ENCODE measurements at regions not wholly inside any gene's neighbourhood (a gene's known extent, or its start where the extent isn't known, plus 50 kb on each side); places are given as distances from the start of the nearest gene placed in this dataset.

GRCh38 chr17:34527908-34528470, 51.4 kb upstream of the TMEM132E start:
- no peak for ATAC-seq
- Histone ChIP-seq H3K4me3 (no peak overlapping the region), H3K36me3 (ENCODE audit: low read depth) (no peaks in the 10 kb centered on the region), H3K9me3 (no peaks in the 10 kb centered on the region), H3K4me1 (ENCODE audit: low read depth) (no peaks in the 10 kb centered on the region)
- intact Hi-C loops (cut with DNase I, micrococcal nuclease) = no loop called here
- no peak for DNase-seq
- no peak for TF ChIP-seq CTCF (IDR thresholded peaks at IDR 0.05)

- no peak for TF ChIP-seq CTCF (IDR thresholded peaks at IDR 0.05)
- no peaks in the 10 kb centered on the region for H3K9me3 ChIP-seq
- no peaks in the 10 kb centered on the region for H3K36me3 ChIP-seq (ENCODE audit: low read depth)
- no peak for DNase-seq
- intact Hi-C loops (cut with DNase I, micrococcal nuclease) = no loop called here
- H3K4me3 ChIP-seq = no peak overlapping the region
- ATAC-seq = no peak
- no peaks in the 10 kb centered on the region for H3K4me1 ChIP-seq (ENCODE audit: low read depth)
Measured at GRCh38 chr17:34527136-34527907, 52.1 kb upstream of the TMEM132E start.

- intact Hi-C loops (cut with DNase I, micrococcal nuclease) = no loop called here
- Histone ChIP-seq H3K36me3 (ENCODE audit: low read depth) (no peaks in the 10 kb centered on the region), H3K9me3 (no peaks in the 10 kb centered on the region), H3K4me3 (no peak overlapping the region), H3K4me1 (ENCODE audit: low read depth) (no peaks in the 10 kb centered on the region)
- no peak for ATAC-seq
- no peak for TF ChIP-seq CTCF (IDR thresholded peaks at IDR 0.05)
- DNase-seq = no peak
Measured at GRCh38 chr17:34525651-34526050, 53.7 kb upstream of the TMEM132E start.

- H3K9me3 ChIP-seq = no peaks in the 10 kb centered on the region
- no peak for TF ChIP-seq CTCF (IDR thresholded peaks at IDR 0.05)
- no peak for DNase-seq
- H3K4me1 ChIP-seq (ENCODE audit: low read depth) = no peaks in the 10 kb centered on the region
- no peak for ATAC-seq
- H3K36me3 ChIP-seq (ENCODE audit: low read depth) = no peaks in the 10 kb centered on the region
- intact Hi-C loops (cut with DNase I, micrococcal nuclease) = no loop called here
- H3K4me3 ChIP-seq = no peak overlapping the region
Measured at GRCh38 chr17:34521955-34522354, 57.4 kb upstream of the TMEM132E start.

GRCh38 chr17:34519282-34519681, 60.1 kb upstream of the TMEM132E start:
- Histone ChIP-seq H3K9me3 (no peaks in the 10 kb centered on the region), H3K4me3 (no peak overlapping the region), H3K36me3 (ENCODE audit: low read depth) (no peaks in the 10 kb centered on the region), H3K4me1 (ENCODE audit: low read depth) (no peaks in the 10 kb centered on the region)
- ATAC-seq (no peak), DNase-seq (peak in 1 of 3 donors; percentile 14)
- TF ChIP-seq CTCF (IDR thresholded peaks at IDR 0.05) = no peak
- intact Hi-C loops (cut with DNase I, micrococcal nuclease) = no loop called here

Data from mucosa of descending colon (tissue), 3 donors.